ENCODE measurements at regions not wholly inside any gene's neighbourhood (a gene's known extent, or its start where the extent isn't known, plus 50 kb on each side); places are given as distances from the start of the nearest gene placed in this dataset.

DNA sequence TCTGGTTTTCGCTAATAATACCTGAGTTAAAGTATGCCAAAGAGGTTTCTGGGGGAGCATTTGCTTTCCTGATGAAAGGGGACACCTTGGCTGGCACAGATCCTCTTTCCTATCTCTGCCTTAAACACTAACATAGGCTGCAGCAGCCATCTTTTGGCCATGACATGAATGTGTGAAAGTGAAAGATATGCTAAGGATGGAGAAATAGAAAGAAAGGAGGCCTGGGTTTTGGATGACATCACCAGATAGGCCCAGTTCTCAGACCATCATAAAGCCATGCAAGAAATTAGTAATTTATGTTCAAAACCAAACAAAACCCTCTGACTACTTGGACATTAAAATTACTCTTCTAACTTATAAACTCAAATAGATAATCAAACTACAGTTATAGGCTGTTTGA, 279.7 kb downstream of the COG6 start:
- Histone ChIP-seq H3K36me3 (ENCODE audit: control insufficient read depth, insufficient read depth, low read length) (no peaks in the 10 kb centered on the region), H3K79me2 (ENCODE audit: control insufficient read depth, insufficient read depth, low read length) (no peaks in the 10 kb centered on the region), H3K4me3 (replicated peaks in 1 of 4; ENCODE audit: control extremely low read depth in 1 of 4, insufficient read depth in 1 of 4, low read depth in 3 of 4, low read length in 4 of 4) (no peak overlapping the region), H4K20me1 (ENCODE audit: control insufficient read depth, extremely low read depth, insufficient read depth, low read length) (no peaks in the 10 kb centered on the region), H3K27ac (ENCODE audit: insufficient read depth, low read length) (no peak overlapping the region), H3K4me2 (ENCODE audit: extremely low read depth, insufficient read depth, low read length) (no peak overlapping the region), H3K9ac (ENCODE audit: insufficient read depth, low read length) (no peak overlapping the region), H3K27me3 (ENCODE audit: control insufficient read depth, insufficient read depth, low read length) (no peaks in the 10 kb centered on the region), H3K9me3 (ENCODE audit: control insufficient read depth, insufficient read depth, low read depth, low read length) (no peaks in the 10 kb centered on the region), H2AFZ (ENCODE audit: low read length) (no peak overlapping the region), H3K4me1 (ENCODE audit: control insufficient read depth, extremely low read depth, insufficient read depth, low read length) (no peaks in the 10 kb centered on the region)
- DNase-seq (ENCODE audit: low read depth in 2 of 2): no peak
- TF ChIP-seq, protein P1, sequence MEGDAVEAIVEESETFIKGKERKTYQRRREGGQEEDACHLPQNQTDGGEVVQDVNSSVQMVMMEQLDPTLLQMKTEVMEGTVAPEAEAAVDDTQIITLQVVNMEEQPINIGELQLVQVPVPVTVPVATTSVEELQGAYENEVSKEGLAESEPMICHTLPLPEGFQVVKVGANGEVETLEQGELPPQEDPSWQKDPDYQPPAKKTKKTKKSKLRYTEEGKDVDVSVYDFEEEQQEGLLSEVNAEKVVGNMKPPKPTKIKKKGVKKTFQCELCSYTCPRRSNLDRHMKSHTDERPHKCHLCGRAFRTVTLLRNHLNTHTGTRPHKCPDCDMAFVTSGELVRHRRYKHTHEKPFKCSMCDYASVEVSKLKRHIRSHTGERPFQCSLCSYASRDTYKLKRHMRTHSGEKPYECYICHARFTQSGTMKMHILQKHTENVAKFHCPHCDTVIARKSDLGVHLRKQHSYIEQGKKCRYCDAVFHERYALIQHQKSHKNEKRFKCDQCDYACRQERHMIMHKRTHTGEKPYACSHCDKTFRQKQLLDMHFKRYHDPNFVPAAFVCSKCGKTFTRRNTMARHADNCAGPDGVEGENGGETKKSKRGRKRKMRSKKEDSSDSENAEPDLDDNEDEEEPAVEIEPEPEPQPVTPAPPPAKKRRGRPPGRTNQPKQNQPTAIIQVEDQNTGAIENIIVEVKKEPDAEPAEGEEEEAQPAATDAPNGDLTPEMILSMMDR (conservative IDR thresholded peaks at IDR 0.05 in 1 of 2, IDR thresholded peaks at IDR 0.05 in 1 of 2; ENCODE audit: low read depth in 1 of 2, low read length in 2 of 2): no peak
- TF ChIP-seq EZH2 (IDR thresholded peaks at IDR 0.05; ENCODE audit: low read length, missing control alignments): no peak

DNA sequence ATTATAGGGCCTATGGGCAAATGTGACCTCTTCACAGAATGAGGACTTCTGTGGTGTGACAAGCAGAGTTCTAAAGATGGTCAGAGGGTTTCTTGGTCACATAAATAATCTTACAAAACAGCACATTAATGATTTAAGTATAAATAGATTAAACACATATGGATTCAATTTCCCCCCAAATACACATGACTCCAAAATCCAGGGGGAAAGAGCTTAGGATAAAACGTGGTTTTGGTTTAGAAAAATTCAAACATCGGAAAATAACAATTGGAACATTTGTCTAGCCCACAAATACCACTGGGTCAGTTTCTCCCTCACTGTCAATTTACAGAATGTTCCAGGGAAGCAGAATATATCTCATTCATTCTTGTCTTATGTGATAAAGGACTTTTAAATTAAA, 283.1 kb downstream of the COG6 start:
- Histone ChIP-seq H3K27ac (ENCODE audit: insufficient read depth, low read length) (no peak overlapping the region), H3K27me3 (ENCODE audit: control insufficient read depth, insufficient read depth, low read length) (no peaks in the 10 kb centered on the region), H3K4me3 (replicated peaks in 1 of 4; ENCODE audit: control extremely low read depth in 1 of 4, insufficient read depth in 1 of 4, low read depth in 3 of 4, low read length in 4 of 4) (no peak overlapping the region), H2AFZ (ENCODE audit: low read length) (no peak overlapping the region), H4K20me1 (ENCODE audit: control insufficient read depth, extremely low read depth, insufficient read depth, low read length) (no peaks in the 10 kb centered on the region), H3K36me3 (ENCODE audit: control insufficient read depth, insufficient read depth, low read length) (no peaks in the 10 kb centered on the region), H3K9me3 (ENCODE audit: control insufficient read depth, insufficient read depth, low read depth, low read length) (no peaks in the 10 kb centered on the region), H3K4me2 (ENCODE audit: extremely low read depth, insufficient read depth, low read length) (no peak overlapping the region), H3K9ac (ENCODE audit: insufficient read depth, low read length) (no peak overlapping the region), H3K79me2 (ENCODE audit: control insufficient read depth, insufficient read depth, low read length) (no peaks in the 10 kb centered on the region), H3K4me1 (ENCODE audit: control insufficient read depth, extremely low read depth, insufficient read depth, low read length) (no peaks in the 10 kb centered on the region)
- no peak for TF ChIP-seq EZH2 (IDR thresholded peaks at IDR 0.05; ENCODE audit: low read length, missing control alignments)
- TF ChIP-seq, protein P1 (conservative IDR thresholded peaks at IDR 0.05 in 1 of 2, IDR thresholded peaks at IDR 0.05 in 1 of 2; ENCODE audit: low read depth in 1 of 2, low read length in 2 of 2): no peak
- no peak for DNase-seq (ENCODE audit: low read depth in 2 of 2)

DNA sequence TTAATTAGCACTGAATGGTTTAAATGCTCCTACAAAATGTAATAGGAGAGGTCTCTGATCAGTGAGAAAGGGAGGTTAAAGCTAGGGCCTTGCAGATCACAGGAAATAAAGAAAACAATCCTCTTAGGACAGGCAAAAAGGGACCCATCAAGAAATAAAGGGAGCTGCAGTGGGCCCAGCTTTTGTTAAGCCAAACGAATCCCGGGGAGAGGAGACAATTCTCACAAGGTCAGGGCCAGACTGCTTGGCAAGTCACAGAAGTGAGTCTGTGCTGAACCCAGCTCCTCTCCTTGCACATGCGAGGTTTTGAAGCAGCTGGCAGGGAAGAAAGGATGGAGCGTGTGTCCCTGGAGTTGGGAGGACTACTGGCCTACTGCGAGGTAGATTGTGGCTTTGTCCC, 285.8 kb downstream of the COG6 start:
- TF ChIP-seq, protein P1 (conservative IDR thresholded peaks at IDR 0.05 in 1 of 2, IDR thresholded peaks at IDR 0.05 in 1 of 2; ENCODE audit: low read depth in 1 of 2, low read length in 2 of 2): no peak
- no peak for TF ChIP-seq EZH2 (IDR thresholded peaks at IDR 0.05; ENCODE audit: low read length, missing control alignments)
- Histone ChIP-seq H3K79me2 (ENCODE audit: control insufficient read depth, insufficient read depth, low read length) (no peaks in the 10 kb centered on the region), H3K27me3 (ENCODE audit: control insufficient read depth, insufficient read depth, low read length) (no peaks in the 10 kb centered on the region), H3K27ac (ENCODE audit: insufficient read depth, low read length) (no peak overlapping the region), H3K9me3 (ENCODE audit: control insufficient read depth, insufficient read depth, low read depth, low read length) (no peaks in the 10 kb centered on the region), H4K20me1 (ENCODE audit: control insufficient read depth, extremely low read depth, insufficient read depth, low read length) (no peaks in the 10 kb centered on the region), H3K36me3 (ENCODE audit: control insufficient read depth, insufficient read depth, low read length) (no peaks in the 10 kb centered on the region), H3K4me1 (ENCODE audit: control insufficient read depth, extremely low read depth, insufficient read depth, low read length) (no peaks in the 10 kb centered on the region), H3K4me3 (replicated peaks in 1 of 4; ENCODE audit: control extremely low read depth in 1 of 4, insufficient read depth in 1 of 4, low read depth in 3 of 4, low read length in 4 of 4) (no peak overlapping the region), H3K9ac (ENCODE audit: insufficient read depth, low read length) (no peak overlapping the region), H2AFZ (ENCODE audit: low read length) (no peak overlapping the region), H3K4me2 (ENCODE audit: extremely low read depth, insufficient read depth, low read length) (no peak overlapping the region)
- no peak for DNase-seq (ENCODE audit: low read depth in 2 of 2)

Data from fibroblast of lung (primary cell).